ENCODE measurements at regions not wholly inside any gene's neighbourhood (a gene's known extent, or its start where the extent isn't known, plus 50 kb on each side); places are given as distances from the start of the nearest gene placed in this dataset.

DNA sequence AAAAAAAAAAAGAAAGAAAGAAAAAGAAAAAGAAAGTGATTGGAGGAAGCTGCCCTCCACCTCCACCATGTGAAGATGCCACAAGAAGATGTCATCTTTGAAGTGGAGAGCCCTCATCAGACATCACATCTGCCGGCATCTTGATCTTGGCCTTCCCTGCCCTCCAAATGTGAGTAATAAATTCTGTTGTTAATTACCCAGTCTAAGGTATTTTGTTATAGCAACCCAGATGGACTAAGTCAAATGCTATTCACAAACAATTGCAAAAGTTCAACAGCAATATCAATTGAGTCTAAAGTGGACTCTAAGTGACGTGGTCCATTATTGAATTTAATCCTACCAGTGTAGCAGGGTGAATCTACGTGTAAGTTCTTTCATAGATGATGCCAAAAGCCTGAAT lies 55.9 kb upstream of the NUP160 start (continued):
- TF ChIP-seq, protein P1, sequence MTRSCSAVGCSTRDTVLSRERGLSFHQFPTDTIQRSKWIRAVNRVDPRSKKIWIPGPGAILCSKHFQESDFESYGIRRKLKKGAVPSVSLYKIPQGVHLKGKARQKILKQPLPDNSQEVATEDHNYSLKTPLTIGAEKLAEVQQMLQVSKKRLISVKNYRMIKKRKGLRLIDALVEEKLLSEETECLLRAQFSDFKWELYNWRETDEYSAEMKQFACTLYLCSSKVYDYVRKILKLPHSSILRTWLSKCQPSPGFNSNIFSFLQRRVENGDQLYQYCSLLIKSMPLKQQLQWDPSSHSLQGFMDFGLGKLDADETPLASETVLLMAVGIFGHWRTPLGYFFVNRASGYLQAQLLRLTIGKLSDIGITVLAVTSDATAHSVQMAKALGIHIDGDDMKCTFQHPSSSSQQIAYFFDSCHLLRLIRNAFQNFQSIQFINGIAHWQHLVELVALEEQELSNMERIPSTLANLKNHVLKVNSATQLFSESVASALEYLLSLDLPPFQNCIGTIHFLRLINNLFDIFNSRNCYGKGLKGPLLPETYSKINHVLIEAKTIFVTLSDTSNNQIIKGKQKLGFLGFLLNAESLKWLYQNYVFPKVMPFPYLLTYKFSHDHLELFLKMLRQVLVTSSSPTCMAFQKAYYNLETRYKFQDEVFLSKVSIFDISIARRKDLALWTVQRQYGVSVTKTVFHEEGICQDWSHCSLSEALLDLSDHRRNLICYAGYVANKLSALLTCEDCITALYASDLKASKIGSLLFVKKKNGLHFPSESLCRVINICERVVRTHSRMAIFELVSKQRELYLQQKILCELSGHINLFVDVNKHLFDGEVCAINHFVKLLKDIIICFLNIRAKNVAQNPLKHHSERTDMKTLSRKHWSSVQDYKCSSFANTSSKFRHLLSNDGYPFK (CRISPR knock-in tag; IDR thresholded peaks at IDR 0.05; ENCODE audit: borderline replicate concordance): no peak
- no peak for TF ChIP-seq ARNT2 (CRISPR knock-in tag; IDR thresholded peaks at IDR 0.05; ENCODE audit: low read depth)
- TF ChIP-seq ZNF496 (CRISPR knock-in tag; IDR thresholded peaks at IDR 0.05; ENCODE audit: insufficient replicate concordance): no peak
- TF ChIP-seq ELF4 (CRISPR knock-in tag; IDR thresholded peaks at IDR 0.05; ENCODE audit: borderline replicate concordance): no peak
- TF ChIP-seq ZUFSP (CRISPR knock-in tag; IDR thresholded peaks at IDR 0.05; ENCODE audit: borderline replicate concordance): no peak
- no peak for TF ChIP-seq ASH2L (IDR thresholded peaks at IDR 0.05; ENCODE audit: insufficient read length, low read depth, low read length)
- no peak for TF ChIP-seq ZFP1 (CRISPR knock-in tag; IDR thresholded peaks at IDR 0.05)
- no peak for TF ChIP-seq ZFP90 (CRISPR knock-in tag; IDR thresholded peaks at IDR 0.05; ENCODE audit: borderline replicate concordance)
- no peak for TF ChIP-seq TGIF2 (CRISPR knock-in tag; IDR thresholded peaks at IDR 0.05)
- TF ChIP-seq, protein P2, sequence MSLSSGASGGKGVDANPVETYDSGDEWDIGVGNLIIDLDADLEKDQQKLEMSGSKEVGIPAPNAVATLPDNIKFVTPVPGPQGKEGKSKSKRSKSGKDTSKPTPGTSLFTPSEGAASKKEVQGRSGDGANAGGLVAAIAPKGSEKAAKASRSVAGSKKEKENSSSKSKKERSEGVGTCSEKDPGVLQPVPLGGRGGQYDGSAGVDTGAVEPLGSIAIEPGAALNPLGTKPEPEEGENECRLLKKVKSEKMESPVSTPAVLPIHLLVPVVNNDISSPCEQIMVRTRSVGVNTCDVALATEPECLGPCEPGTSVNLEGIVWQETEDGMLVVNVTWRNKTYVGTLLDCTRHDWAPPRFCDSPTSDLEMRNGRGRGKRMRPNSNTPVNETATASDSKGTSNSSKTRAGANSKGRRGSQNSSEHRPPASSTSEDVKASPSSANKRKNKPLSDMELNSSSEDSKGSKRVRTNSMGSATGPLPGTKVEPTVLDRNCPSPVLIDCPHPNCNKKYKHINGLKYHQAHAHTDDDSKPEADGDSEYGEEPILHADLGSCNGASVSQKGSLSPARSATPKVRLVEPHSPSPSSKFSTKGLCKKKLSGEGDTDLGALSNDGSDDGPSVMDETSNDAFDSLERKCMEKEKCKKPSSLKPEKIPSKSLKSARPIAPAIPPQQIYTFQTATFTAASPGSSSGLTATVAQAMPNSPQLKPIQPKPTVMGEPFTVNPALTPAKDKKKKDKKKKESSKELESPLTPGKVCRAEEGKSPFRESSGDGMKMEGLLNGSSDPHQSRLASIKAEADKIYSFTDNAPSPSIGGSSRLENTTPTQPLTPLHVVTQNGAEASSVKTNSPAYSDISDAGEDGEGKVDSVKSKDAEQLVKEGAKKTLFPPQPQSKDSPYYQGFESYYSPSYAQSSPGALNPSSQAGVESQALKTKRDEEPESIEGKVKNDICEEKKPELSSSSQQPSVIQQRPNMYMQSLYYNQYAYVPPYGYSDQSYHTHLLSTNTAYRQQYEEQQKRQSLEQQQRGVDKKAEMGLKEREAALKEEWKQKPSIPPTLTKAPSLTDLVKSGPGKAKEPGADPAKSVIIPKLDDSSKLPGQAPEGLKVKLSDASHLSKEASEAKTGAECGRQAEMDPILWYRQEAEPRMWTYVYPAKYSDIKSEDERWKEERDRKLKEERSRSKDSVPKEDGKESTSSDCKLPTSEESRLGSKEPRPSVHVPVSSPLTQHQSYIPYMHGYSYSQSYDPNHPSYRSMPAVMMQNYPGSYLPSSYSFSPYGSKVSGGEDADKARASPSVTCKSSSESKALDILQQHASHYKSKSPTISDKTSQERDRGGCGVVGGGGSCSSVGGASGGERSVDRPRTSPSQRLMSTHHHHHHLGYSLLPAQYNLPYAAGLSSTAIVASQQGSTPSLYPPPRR (CRISPR knock-in tag; IDR thresholded peaks at IDR 0.05; ENCODE audit: borderline replicate concordance): no peak
- TF ChIP-seq ZNF660 (CRISPR knock-in tag; IDR thresholded peaks at IDR 0.05; ENCODE audit: borderline replicate concordance, low read depth): no peak
- no peak for TF ChIP-seq PRPF4 (IDR thresholded peaks at IDR 0.05; ENCODE audit: low read depth, low read length, poor library complexity, severe bottlenecking)
- no peak for TF ChIP-seq ZNF282 (IDR thresholded peaks at IDR 0.05; ENCODE audit: partially characterized antibody)
- no peak for TF ChIP-seq EZH2 (conservative IDR thresholded peaks at IDR 0.05; ENCODE audit: low read depth, low read length)
- no peak for TF ChIP-seq MAFK (conservative IDR thresholded peaks at IDR 0.05 in 1 of 2, IDR thresholded peaks at IDR 0.05 in 1 of 2; ENCODE audit: low read length in 2 of 2)

All from HepG2 (cell line).